ENCODE measurements at regions not wholly inside any gene's neighbourhood (a gene's known extent, or its start where the extent isn't known, plus 50 kb on each side); places are given as distances from the start of the nearest gene placed in this dataset.

- Histone ChIP-seq H3K27me3 (replicated peaks; ENCODE audit: insufficient read depth) (no peaks in the 10 kb centered on the region), H3K36me3 (no peaks in the 10 kb centered on the region), H3K27ac (no peak overlapping the region), H3K4me1 (replicated peaks) (no peaks in the 10 kb centered on the region), H3K9me3 (no peaks in the 10 kb centered on the region), H3K4me3 (no peak overlapping the region)
- TF ChIP-seq, protein P1, sequence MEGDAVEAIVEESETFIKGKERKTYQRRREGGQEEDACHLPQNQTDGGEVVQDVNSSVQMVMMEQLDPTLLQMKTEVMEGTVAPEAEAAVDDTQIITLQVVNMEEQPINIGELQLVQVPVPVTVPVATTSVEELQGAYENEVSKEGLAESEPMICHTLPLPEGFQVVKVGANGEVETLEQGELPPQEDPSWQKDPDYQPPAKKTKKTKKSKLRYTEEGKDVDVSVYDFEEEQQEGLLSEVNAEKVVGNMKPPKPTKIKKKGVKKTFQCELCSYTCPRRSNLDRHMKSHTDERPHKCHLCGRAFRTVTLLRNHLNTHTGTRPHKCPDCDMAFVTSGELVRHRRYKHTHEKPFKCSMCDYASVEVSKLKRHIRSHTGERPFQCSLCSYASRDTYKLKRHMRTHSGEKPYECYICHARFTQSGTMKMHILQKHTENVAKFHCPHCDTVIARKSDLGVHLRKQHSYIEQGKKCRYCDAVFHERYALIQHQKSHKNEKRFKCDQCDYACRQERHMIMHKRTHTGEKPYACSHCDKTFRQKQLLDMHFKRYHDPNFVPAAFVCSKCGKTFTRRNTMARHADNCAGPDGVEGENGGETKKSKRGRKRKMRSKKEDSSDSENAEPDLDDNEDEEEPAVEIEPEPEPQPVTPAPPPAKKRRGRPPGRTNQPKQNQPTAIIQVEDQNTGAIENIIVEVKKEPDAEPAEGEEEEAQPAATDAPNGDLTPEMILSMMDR (IDR thresholded peaks at IDR 0.05), result no peak
- no peak for TF ChIP-seq POLR2AphosphoS5 (IDR thresholded peaks at IDR 0.05)
- TF ChIP-seq POLR2A (IDR thresholded peaks at IDR 0.05), result no peak
- intact Hi-C loops (cut with DNase I), result no loop called here
- 45% methylated on average over 4 of the region's 4 CpGs for WGBS
- no peak for DNase-seq (ENCODE audit: low spot score)
Measured at GRCh38 chr13:81199956-81200355, 859.0 kb upstream of the SPRY2 start.

- no peak for DNase-seq (ENCODE audit: low spot score)
- H3K9me3 ChIP-seq, result no peaks in the 10 kb centered on the region
- intact Hi-C loops (cut with DNase I), result no loop called here
- 19% methylated on average over 3 of the region's 3 CpGs for WGBS
- no peaks in the 10 kb centered on the region for H3K4me1 ChIP-seq (replicated peaks)
- H3K4me3 ChIP-seq, result no peak overlapping the region
- H3K27ac ChIP-seq, result no peak overlapping the region
- no peaks in the 10 kb centered on the region for H3K27me3 ChIP-seq (replicated peaks; ENCODE audit: insufficient read depth)
- no peaks in the 10 kb centered on the region for H3K36me3 ChIP-seq
- TF ChIP-seq, protein P1 (IDR thresholded peaks at IDR 0.05), result no peak
- TF ChIP-seq POLR2AphosphoS5 (IDR thresholded peaks at IDR 0.05) (no peak), POLR2A (IDR thresholded peaks at IDR 0.05) (no peak)
Measured at GRCh38 chr13:81197966-81198365, 857.0 kb upstream of the SPRY2 start.

GRCh38 chr13:81197483-81197882 lies 856.6 kb upstream of the SPRY2 start:
- no peak for DNase-seq (ENCODE audit: low spot score)
- no peaks in the 10 kb centered on the region for H3K9me3 ChIP-seq
- WGBS, result 62% methylated on average over 1 of the region's 1 CpG
- no peaks in the 10 kb centered on the region for H3K4me1 ChIP-seq (replicated peaks)
- H3K4me3 ChIP-seq, result no peak overlapping the region
- H3K36me3 ChIP-seq, result no peaks in the 10 kb centered on the region
- no peak overlapping the region for H3K27ac ChIP-seq
- TF ChIP-seq POLR2A (IDR thresholded peaks at IDR 0.05) (no peak), POLR2AphosphoS5 (IDR thresholded peaks at IDR 0.05) (no peak)
- TF ChIP-seq, protein P1 (IDR thresholded peaks at IDR 0.05), result no peak
- H3K27me3 ChIP-seq (replicated peaks; ENCODE audit: insufficient read depth), result no peaks in the 10 kb centered on the region
- intact Hi-C loops (cut with DNase I), result no loop called here

DNA sequence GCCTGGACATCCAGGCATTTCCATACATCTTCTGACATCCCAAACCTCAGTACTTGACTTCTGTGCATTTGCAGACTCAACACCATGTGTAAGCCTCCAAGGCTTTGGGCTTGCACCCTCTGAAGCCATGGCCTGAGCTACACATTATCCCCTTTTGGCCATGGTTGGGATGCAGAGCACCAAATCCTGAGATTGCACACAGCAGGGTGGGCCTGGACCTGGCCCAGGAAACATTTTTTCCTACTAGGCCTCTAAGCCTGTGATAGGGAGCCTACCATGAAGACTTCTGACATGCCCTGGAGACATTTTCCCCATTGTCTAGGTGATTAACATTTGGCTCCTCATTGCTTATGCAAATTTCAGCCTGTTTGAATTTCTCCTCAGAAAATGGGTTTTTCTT lies 853.4 kb upstream of the SPRY2 start:
- intact Hi-C loops (cut with DNase I), result no loop called here
- H3K27ac ChIP-seq, result no peak overlapping the region
- DNase-seq (ENCODE audit: low spot score), result no peak

More for the DNA sequence above, 853.4 kb upstream of the SPRY2 start:
- H3K4me1 ChIP-seq (replicated peaks), result no peaks in the 10 kb centered on the region
- no peaks in the 10 kb centered on the region for H3K36me3 ChIP-seq
- H3K9me3 ChIP-seq, result no peaks in the 10 kb centered on the region
- no peak for TF ChIP-seq POLR2AphosphoS5 (IDR thresholded peaks at IDR 0.05)
- no peak for TF ChIP-seq POLR2A (IDR thresholded peaks at IDR 0.05)
- TF ChIP-seq, protein P1 (IDR thresholded peaks at IDR 0.05), result no peak
- no peak overlapping the region for H3K4me3 ChIP-seq
- H3K27me3 ChIP-seq (replicated peaks; ENCODE audit: insufficient read depth), result no peaks in the 10 kb centered on the region
